Erythroblast (primary cell): ENCODE measurements at regions not wholly inside any gene's neighbourhood (a gene's known extent, or its start where the extent isn't known, plus 50 kb on each side); places are given as distances from the start of the nearest gene placed in this dataset.

Experiments
- GATA1 ChIP-seq: IDR thresholded peaks from 2 replicates; pipeline ENCODE4 v1.6.1; 2011; ENCODE audit warnings: low read depth, mild to moderate bottlenecking, control low read depth, low read length, moderate library complexity
- POLR2A ChIP-seq: IDR thresholded peaks from 2 replicates; pipeline ENCODE4 v1.6.1; 2011; ENCODE audit warnings: mild to moderate bottlenecking, low read length

- TF ChIP-seq POLR2A = no peak
- TF ChIP-seq GATA1 = no peak
Observed at GRCh38 chr9:71627537-71627936, 140.8 kb downstream of the CEMIP2 start.
